ENCODE measurements at regions not wholly inside any gene's neighbourhood (a gene's known extent, or its start where the extent isn't known, plus 50 kb on each side); places are given as distances from the start of the nearest gene placed in this dataset.

GRCh38 chr17:65418622-65419021, 142.8 kb downstream of the AXIN2 start:
- peak; percentile 16 for TF ChIP-seq CTCF (IDR thresholded peaks at IDR 0.05; ENCODE audit: extremely low read depth, low read depth, low read length)
- DNase-seq (ENCODE audit: insufficient read length, low spot score, missing footprints), result no peak
- H2AFZ ChIP-seq (ENCODE audit: low read length), result no peak overlapping the region

GRCh38 chr17:65417406-65418221, 143.8 kb downstream of the AXIN2 start:
- Histone ChIP-seq H3K9me3 (ENCODE audit: low read depth, low read length) (no peaks in the 10 kb centered on the region), H3K79me2 (ENCODE audit: insufficient read depth, low read length) (no peaks in the 10 kb centered on the region), H3K4me2 (ENCODE audit: insufficient read depth, low read length) (no peak overlapping the region), H2AFZ (ENCODE audit: low read length) (no peak overlapping the region), H3K4me3 (ENCODE audit: insufficient read depth, low read length) (no peak overlapping the region), H3K4me1 (ENCODE audit: insufficient read depth, low read length) (no peaks in the 10 kb centered on the region), H3K27me3 (ENCODE audit: insufficient read depth, low read length) (no peaks in the 10 kb centered on the region), H3K36me3 (ENCODE audit: insufficient read depth, low read length) (no peaks in the 10 kb centered on the region), H3K27ac (ENCODE audit: low read depth, low read length) (no peak overlapping the region), H4K20me1 (ENCODE audit: insufficient read depth, low read length) (no peaks in the 10 kb centered on the region)
- no peak for TF ChIP-seq CTCF (IDR thresholded peaks at IDR 0.05; ENCODE audit: extremely low read depth, low read depth, low read length)
- DNase-seq (ENCODE audit: insufficient read length, low spot score, missing footprints), result no peak

More at GRCh38 chr17:65418622-65419021, 142.8 kb downstream of the AXIN2 start:
- Histone ChIP-seq H3K4me1 (ENCODE audit: insufficient read depth, low read length) (no peaks in the 10 kb centered on the region), H3K36me3 (ENCODE audit: insufficient read depth, low read length) (no peaks in the 10 kb centered on the region), H4K20me1 (ENCODE audit: insufficient read depth, low read length) (no peaks in the 10 kb centered on the region), H3K4me3 (ENCODE audit: insufficient read depth, low read length) (no peak overlapping the region), H3K4me2 (ENCODE audit: insufficient read depth, low read length) (no peak overlapping the region), H3K27me3 (ENCODE audit: insufficient read depth, low read length) (no peaks in the 10 kb centered on the region), H3K27ac (ENCODE audit: low read depth, low read length) (no peak overlapping the region), H3K9me3 (ENCODE audit: low read depth, low read length) (no peaks in the 10 kb centered on the region), H3K79me2 (ENCODE audit: insufficient read depth, low read length) (no peaks in the 10 kb centered on the region)

GRCh38 chr17:65415991-65416390, 145.5 kb downstream of the AXIN2 start:
- no peak for TF ChIP-seq CTCF (IDR thresholded peaks at IDR 0.05; ENCODE audit: extremely low read depth, low read depth, low read length)
- Histone ChIP-seq H3K4me3 (ENCODE audit: insufficient read depth, low read length) (no peak overlapping the region), H4K20me1 (ENCODE audit: insufficient read depth, low read length) (no peaks in the 10 kb centered on the region), H3K4me1 (ENCODE audit: insufficient read depth, low read length) (no peaks in the 10 kb centered on the region), H3K79me2 (ENCODE audit: insufficient read depth, low read length) (no peaks in the 10 kb centered on the region), H3K36me3 (ENCODE audit: insufficient read depth, low read length) (no peaks in the 10 kb centered on the region), H2AFZ (ENCODE audit: low read length) (no peak overlapping the region), H3K27ac (ENCODE audit: low read depth, low read length) (no peak overlapping the region), H3K4me2 (ENCODE audit: insufficient read depth, low read length) (no peak overlapping the region), H3K27me3 (ENCODE audit: insufficient read depth, low read length) (no peaks in the 10 kb centered on the region), H3K9me3 (ENCODE audit: low read depth, low read length) (no peaks in the 10 kb centered on the region)
- no peak for DNase-seq (ENCODE audit: insufficient read length, low spot score, missing footprints)

DNA sequence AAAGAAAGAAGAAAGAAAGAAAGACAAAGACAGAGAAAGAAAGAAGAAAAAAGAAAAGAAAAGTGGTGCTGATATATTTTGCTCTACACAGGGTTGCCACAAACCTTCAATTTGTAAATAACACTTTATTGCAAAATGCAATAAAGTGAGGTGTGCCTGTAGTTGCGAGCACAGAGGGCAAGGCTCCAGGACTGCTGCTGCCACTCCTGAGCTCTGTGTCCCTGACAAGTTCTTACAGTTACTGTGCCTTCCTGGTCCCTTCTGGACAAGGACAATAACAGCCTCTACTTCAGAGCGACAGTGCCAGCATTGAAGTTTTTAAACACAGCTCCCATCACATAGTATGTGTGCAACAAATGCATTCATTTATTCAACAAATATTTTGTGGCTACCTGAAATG, 148.1 kb downstream of the AXIN2 start:
- Histone ChIP-seq H3K36me3 (ENCODE audit: insufficient read depth, low read length) (no peaks in the 10 kb centered on the region), H2AFZ (ENCODE audit: low read length) (no peak overlapping the region), H3K9me3 (ENCODE audit: low read depth, low read length) (no peaks in the 10 kb centered on the region), H4K20me1 (ENCODE audit: insufficient read depth, low read length) (no peaks in the 10 kb centered on the region), H3K4me3 (ENCODE audit: insufficient read depth, low read length) (no peak overlapping the region), H3K4me2 (ENCODE audit: insufficient read depth, low read length) (no peak overlapping the region), H3K79me2 (ENCODE audit: insufficient read depth, low read length) (no peaks in the 10 kb centered on the region), H3K4me1 (ENCODE audit: insufficient read depth, low read length) (no peaks in the 10 kb centered on the region), H3K27me3 (ENCODE audit: insufficient read depth, low read length) (no peaks in the 10 kb centered on the region), H3K27ac (ENCODE audit: low read depth, low read length) (no peak overlapping the region)
- no peak for TF ChIP-seq CTCF (IDR thresholded peaks at IDR 0.05; ENCODE audit: extremely low read depth, low read depth, low read length)
- DNase-seq (ENCODE audit: insufficient read length, low spot score, missing footprints), result no peak
